ENCODE measurements at regions not wholly inside any gene's neighbourhood (a gene's known extent, or its start where the extent isn't known, plus 50 kb on each side); places are given as distances from the start of the nearest gene placed in this dataset.

DNA sequence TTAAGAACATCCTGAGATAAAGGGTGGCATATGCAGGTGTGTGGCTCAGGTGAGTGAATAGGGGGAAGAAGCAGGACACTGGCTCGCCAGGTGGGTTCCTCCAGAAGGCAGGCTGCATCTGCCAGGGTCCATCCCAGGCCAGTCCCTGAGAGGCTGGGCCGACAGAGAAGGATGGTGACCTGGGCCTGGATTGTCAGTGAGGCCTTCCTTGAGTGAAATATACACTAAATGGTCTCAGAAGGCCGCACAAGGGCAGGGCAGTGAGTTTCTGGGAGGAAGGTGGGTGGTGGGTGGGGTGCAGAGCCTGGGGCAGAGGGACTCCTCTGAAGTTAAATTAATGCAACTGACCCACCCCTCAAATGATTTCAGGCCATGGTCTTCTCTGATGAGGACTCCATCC, 182.1 kb downstream of the ANKRD30B start:
- ATAC-seq (no peak), DNase-seq (no peak)
- TF ChIP-seq POLR2A (IDR thresholded peaks at IDR 0.05), result no peak
- TF ChIP-seq, protein P1, sequence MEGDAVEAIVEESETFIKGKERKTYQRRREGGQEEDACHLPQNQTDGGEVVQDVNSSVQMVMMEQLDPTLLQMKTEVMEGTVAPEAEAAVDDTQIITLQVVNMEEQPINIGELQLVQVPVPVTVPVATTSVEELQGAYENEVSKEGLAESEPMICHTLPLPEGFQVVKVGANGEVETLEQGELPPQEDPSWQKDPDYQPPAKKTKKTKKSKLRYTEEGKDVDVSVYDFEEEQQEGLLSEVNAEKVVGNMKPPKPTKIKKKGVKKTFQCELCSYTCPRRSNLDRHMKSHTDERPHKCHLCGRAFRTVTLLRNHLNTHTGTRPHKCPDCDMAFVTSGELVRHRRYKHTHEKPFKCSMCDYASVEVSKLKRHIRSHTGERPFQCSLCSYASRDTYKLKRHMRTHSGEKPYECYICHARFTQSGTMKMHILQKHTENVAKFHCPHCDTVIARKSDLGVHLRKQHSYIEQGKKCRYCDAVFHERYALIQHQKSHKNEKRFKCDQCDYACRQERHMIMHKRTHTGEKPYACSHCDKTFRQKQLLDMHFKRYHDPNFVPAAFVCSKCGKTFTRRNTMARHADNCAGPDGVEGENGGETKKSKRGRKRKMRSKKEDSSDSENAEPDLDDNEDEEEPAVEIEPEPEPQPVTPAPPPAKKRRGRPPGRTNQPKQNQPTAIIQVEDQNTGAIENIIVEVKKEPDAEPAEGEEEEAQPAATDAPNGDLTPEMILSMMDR (IDR thresholded peaks at IDR 0.05), result no peak
- WGBS, 2 donors, result 47 to 71% methylated on average over 3 of the region's 3 CpGs
- H3K27me3 ChIP-seq, result no peaks in the 10 kb centered on the region
- H3K4me1 ChIP-seq, result no peaks in the 10 kb centered on the region
- no peak overlapping the region for H3K27ac ChIP-seq
- no peak overlapping the region for H3K4me3 ChIP-seq
- H3K9me3 ChIP-seq, result no peaks in the 10 kb centered on the region
- no peaks in the 10 kb centered on the region for H3K36me3 ChIP-seq (replicated peaks in 1 of 2; ENCODE audit: insufficient read depth in 1 of 2, low read depth in 2 of 2)
- intact Hi-C loops (cut with DNase I), result no loop called here

DNA sequence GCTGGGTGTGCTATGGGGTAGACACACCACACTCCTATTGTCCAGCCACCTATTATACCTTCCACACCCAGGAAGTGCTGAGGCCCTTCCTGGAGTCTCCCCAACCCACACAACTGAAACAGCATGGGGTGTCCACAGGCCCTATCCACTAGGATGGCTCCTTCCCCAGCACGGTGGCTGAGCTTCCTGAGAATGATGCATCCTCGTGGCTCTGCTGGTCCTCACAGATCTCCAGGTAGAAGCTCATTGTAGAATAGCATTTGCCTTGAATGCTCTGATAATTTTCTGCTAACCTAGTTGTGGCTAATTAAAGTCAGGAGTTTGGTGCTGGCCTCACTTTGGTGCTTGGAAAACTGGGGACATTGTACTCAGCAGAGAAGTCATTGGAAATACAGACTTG, 182.6 kb downstream of the ANKRD30B start:
- Histone ChIP-seq H3K27ac (no peak overlapping the region), H3K9me3 (no peaks in the 10 kb centered on the region), H3K4me1 (no peaks in the 10 kb centered on the region), H3K27me3 (no peaks in the 10 kb centered on the region), H3K4me3 (no peak overlapping the region), H3K36me3 (replicated peaks in 1 of 2; ENCODE audit: insufficient read depth in 1 of 2, low read depth in 2 of 2) (no peaks in the 10 kb centered on the region)
- intact Hi-C loops (cut with DNase I), result no loop called here
- ATAC-seq (no peak), DNase-seq (no peak)
- TF ChIP-seq, protein P1 (IDR thresholded peaks at IDR 0.05), result no peak
- no peak for TF ChIP-seq POLR2A (IDR thresholded peaks at IDR 0.05)
- WGBS, 2 donors, result 56 to 72% methylated on average over 2 of the region's 2 CpGs

DNA sequence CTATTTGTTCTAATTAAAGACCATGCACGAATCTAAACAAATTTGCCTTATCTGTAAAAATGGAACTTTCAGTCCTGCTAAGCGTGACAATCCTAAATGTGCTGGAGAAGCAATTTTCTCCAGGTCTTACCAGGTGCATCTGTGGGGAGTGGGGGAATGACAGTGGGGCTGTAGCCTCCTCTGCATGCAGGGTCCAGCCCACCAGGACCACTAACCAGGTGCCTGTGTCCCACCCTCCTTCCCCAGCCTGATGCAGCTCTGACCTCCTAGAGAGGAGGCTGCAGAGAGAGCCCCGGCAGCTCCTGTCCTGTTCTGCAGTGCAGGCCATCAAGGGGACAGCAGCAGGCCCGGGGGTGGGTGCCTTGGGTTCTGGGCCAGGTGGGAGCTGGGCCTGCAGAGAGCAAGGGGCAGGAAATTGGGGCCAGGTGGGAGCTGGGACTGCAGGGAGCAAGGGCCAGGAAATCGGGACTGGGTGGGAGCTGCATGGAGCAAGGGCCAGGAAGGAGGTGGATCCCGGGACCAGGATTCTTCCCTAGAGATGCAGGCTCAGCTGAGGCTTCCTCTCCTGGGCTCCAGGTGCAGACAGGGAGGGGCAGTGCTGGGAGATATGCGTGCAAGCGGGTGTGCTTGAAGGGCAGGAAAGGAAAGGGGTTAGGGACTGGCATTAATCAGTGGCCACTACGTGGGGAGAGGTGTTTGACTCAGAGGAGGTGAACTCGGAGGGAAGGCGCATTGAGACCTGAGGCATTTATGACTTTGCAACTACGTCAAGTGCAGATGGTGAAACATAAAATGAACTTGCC, 185.3 kb downstream of the ANKRD30B start:
- Histone ChIP-seq H3K4me1 (no peaks in the 10 kb centered on the region), H3K27me3 (no peaks in the 10 kb centered on the region), H3K27ac (no peak overlapping the region), H3K9me3 (no peaks in the 10 kb centered on the region), H3K4me3 (no peak overlapping the region), H3K36me3 (replicated peaks in 1 of 2; ENCODE audit: insufficient read depth in 1 of 2, low read depth in 2 of 2) (no peaks in the 10 kb centered on the region)
- intact Hi-C loops (cut with DNase I), result no loop called here
- TF ChIP-seq, protein P1 (IDR thresholded peaks at IDR 0.05), result no peak
- TF ChIP-seq POLR2A (IDR thresholded peaks at IDR 0.05), result no peak
- DNase-seq (no peak), ATAC-seq (no peak)
- 63 to 68% methylated on average over 11 to 12 of the region's 12 CpGs for WGBS, 2 donors

DNA sequence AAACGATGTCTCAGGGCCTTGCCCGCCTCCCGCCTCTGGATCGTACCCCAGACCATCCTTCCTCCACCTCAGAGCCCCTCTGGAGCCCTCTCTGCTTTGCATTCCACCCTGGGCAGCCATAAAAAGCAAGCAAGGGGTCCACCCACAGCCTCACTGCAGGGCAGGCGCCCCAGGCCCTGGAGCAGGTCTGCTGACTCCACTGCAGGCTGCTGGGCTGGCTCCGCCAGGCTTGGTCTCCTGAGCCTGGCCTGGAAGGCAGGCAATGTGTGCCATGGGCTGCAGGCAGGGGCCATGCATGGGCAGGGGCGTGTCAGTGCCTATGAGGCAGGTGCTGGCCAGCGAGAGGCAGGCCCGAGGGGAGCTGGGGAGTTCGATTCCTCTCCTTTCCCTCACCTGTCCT, 186.0 kb downstream of the ANKRD30B start:
- Histone ChIP-seq H3K36me3 (replicated peaks in 1 of 2; ENCODE audit: insufficient read depth in 1 of 2, low read depth in 2 of 2) (no peaks in the 10 kb centered on the region), H3K4me1 (no peaks in the 10 kb centered on the region), H3K9me3 (no peaks in the 10 kb centered on the region), H3K27ac (no peak overlapping the region), H3K4me3 (no peak overlapping the region), H3K27me3 (no peaks in the 10 kb centered on the region)
- ATAC-seq, result no peak
- TF ChIP-seq, protein P1 (IDR thresholded peaks at IDR 0.05), result no peak
- TF ChIP-seq POLR2A (IDR thresholded peaks at IDR 0.05), result no peak
- intact Hi-C loops (cut with DNase I), result no loop called here
- no peak for DNase-seq
- 53 to 72% methylated on average over 7 to 10 of the region's 10 CpGs for WGBS, 2 donors

DNA sequence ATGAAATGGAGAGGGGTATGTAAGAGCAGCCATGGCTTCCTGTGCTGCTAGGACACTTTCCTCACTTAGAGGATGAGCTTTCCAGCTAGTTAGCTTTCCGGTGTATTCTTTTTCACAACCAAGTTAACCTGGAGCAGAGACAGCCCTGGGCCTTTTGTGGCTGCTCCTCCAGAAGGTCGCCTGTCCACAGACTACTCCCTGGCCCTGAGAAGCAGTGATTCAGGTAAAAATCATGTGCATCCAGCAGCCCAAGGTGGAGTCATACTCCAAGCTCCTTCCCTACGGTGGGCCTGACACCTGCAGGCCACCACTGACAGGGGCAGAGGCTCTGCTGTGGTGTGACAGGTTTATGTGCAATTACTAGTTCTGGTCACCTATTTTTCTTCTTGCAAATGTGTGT, 187.2 kb downstream of the ANKRD30B start:
- no peak for DNase-seq
- H3K9me3 ChIP-seq, result no peaks in the 10 kb centered on the region
- intact Hi-C loops (cut with DNase I), result no loop called here
- H3K36me3 ChIP-seq (replicated peaks in 1 of 2; ENCODE audit: insufficient read depth in 1 of 2, low read depth in 2 of 2), result no peaks in the 10 kb centered on the region
- 44 to 45% methylated on average over 3 of the region's 3 CpGs for WGBS, 2 donors
- H3K27ac ChIP-seq, result no peak overlapping the region
- no peaks in the 10 kb centered on the region for H3K27me3 ChIP-seq
- no peak for TF ChIP-seq POLR2A (IDR thresholded peaks at IDR 0.05)
- TF ChIP-seq, protein P1 (IDR thresholded peaks at IDR 0.05), result no peak
- H3K4me1 ChIP-seq, result no peaks in the 10 kb centered on the region
- H3K4me3 ChIP-seq, result no peak overlapping the region
- no peak for ATAC-seq
